ENCODE measurements at regions not wholly inside any gene's neighbourhood (a gene's known extent, or its start where the extent isn't known, plus 50 kb on each side); places are given as distances from the start of the nearest gene placed in this dataset.

GRCh38 chr13:58744686-58745085 lies 1113.1 kb downstream of the PCDH17 start:
- Histone ChIP-seq H4K20me1 (ENCODE audit: insufficient read depth, low read length) (no peaks in the 10 kb centered on the region), H3K9me3 (ENCODE audit: insufficient read depth, low read depth, low read length) (no peaks in the 10 kb centered on the region), H3K4me2 (ENCODE audit: low read length) (no peak overlapping the region), H3K4me3 (ENCODE audit: insufficient read depth, low read depth, low read length) (no peak overlapping the region), H3K36me3 (ENCODE audit: insufficient read depth, low read length) (no peaks in the 10 kb centered on the region), H3K27ac (ENCODE audit: low read depth, low read length) (no peak overlapping the region), H3K9ac (ENCODE audit: low read length) (no peak overlapping the region), H3K4me1 (ENCODE audit: insufficient read depth, low read length) (no peaks in the 10 kb centered on the region), H2AFZ (ENCODE audit: low read depth, low read length) (no peak overlapping the region), H3K27me3 (ENCODE audit: insufficient read depth, low read length) (no peaks in the 10 kb centered on the region), H3K79me2 (ENCODE audit: insufficient read depth, low read length) (no peaks in the 10 kb centered on the region)
- no peaks in the 10 kb centered on the region for H3K36me3 Mint-ChIP-seq (ENCODE audit: low read depth, unreplicated experiment)
- H3K27ac Mint-ChIP-seq (ENCODE audit: unreplicated experiment): no peak overlapping the region
- no peaks in the 10 kb centered on the region for H3K4me1 Mint-ChIP-seq (ENCODE audit: low read depth, unreplicated experiment)
- H3K9me3 Mint-ChIP-seq (ENCODE audit: unreplicated experiment): no peaks in the 10 kb centered on the region
- no peak for DNase-seq (ENCODE audit: low read depth)
- H3K4me3 Mint-ChIP-seq (ENCODE audit: unreplicated experiment): no peak overlapping the region
- TF ChIP-seq EZH2 (IDR thresholded peaks at IDR 0.05; ENCODE audit: insufficient read depth, low read length): no peak
- no peak for TF ChIP-seq CTCF (IDR thresholded peaks at IDR 0.05; ENCODE audit: insufficient read depth, low read depth, low read length)
- FAIRE-seq: no peak
- no peaks in the 10 kb centered on the region for H3K27me3 Mint-ChIP-seq (ENCODE audit: low read depth, unreplicated experiment)

- FAIRE-seq (no peak), DNase-seq (ENCODE audit: low read depth) (peak; percentile 26)
- Histone ChIP-seq H3K4me1 (ENCODE audit: insufficient read depth, low read length) (no peaks in the 10 kb centered on the region), H3K9ac (ENCODE audit: low read length) (no peak overlapping the region), H3K4me3 (ENCODE audit: insufficient read depth, low read depth, low read length) (no peak overlapping the region), H3K36me3 (ENCODE audit: insufficient read depth, low read length) (no peaks in the 10 kb centered on the region), H3K27me3 (ENCODE audit: insufficient read depth, low read length) (no peaks in the 10 kb centered on the region), H4K20me1 (ENCODE audit: insufficient read depth, low read length) (no peaks in the 10 kb centered on the region), H3K9me3 (ENCODE audit: insufficient read depth, low read depth, low read length) (no peaks in the 10 kb centered on the region), H3K79me2 (ENCODE audit: insufficient read depth, low read length) (no peaks in the 10 kb centered on the region), H2AFZ (ENCODE audit: low read depth, low read length) (no peak overlapping the region), H3K27ac (ENCODE audit: low read depth, low read length) (no peak overlapping the region), H3K4me2 (ENCODE audit: low read length) (no peak overlapping the region)
- no peak overlapping the region for H3K27ac Mint-ChIP-seq (ENCODE audit: unreplicated experiment)
- H3K36me3 Mint-ChIP-seq (ENCODE audit: low read depth, unreplicated experiment): no peaks in the 10 kb centered on the region
- H3K4me1 Mint-ChIP-seq (ENCODE audit: low read depth, unreplicated experiment): no peaks in the 10 kb centered on the region
- TF ChIP-seq EZH2 (IDR thresholded peaks at IDR 0.05; ENCODE audit: insufficient read depth, low read length) (no peak), CTCF (IDR thresholded peaks at IDR 0.05; ENCODE audit: insufficient read depth, low read depth, low read length) (no peak)
- no peaks in the 10 kb centered on the region for H3K27me3 Mint-ChIP-seq (ENCODE audit: low read depth, unreplicated experiment)
- no peak overlapping the region for H3K4me3 Mint-ChIP-seq (ENCODE audit: unreplicated experiment)
- no peaks in the 10 kb centered on the region for H3K9me3 Mint-ChIP-seq (ENCODE audit: unreplicated experiment)
Measured at GRCh38 chr13:58767566-58767965, 1136.0 kb downstream of the PCDH17 start.

- Mint-ChIP-seq H3K27me3 (ENCODE audit: low read depth, unreplicated experiment) (no peaks in the 10 kb centered on the region), H3K9me3 (ENCODE audit: unreplicated experiment) (no peaks in the 10 kb centered on the region), H3K27ac (ENCODE audit: unreplicated experiment) (no peak overlapping the region), H3K4me3 (ENCODE audit: unreplicated experiment) (no peak overlapping the region), H3K4me1 (ENCODE audit: low read depth, unreplicated experiment) (no peaks in the 10 kb centered on the region), H3K36me3 (ENCODE audit: low read depth, unreplicated experiment) (no peaks in the 10 kb centered on the region)
- Histone ChIP-seq H4K20me1 (ENCODE audit: insufficient read depth, low read length) (no peaks in the 10 kb centered on the region), H3K27me3 (ENCODE audit: insufficient read depth, low read length) (no peaks in the 10 kb centered on the region), H3K4me1 (ENCODE audit: insufficient read depth, low read length) (no peaks in the 10 kb centered on the region), H3K9ac (ENCODE audit: low read length) (no peak overlapping the region), H3K4me3 (ENCODE audit: insufficient read depth, low read depth, low read length) (no peak overlapping the region), H3K79me2 (ENCODE audit: insufficient read depth, low read length) (no peaks in the 10 kb centered on the region), H3K4me2 (ENCODE audit: low read length) (no peak overlapping the region), H3K9me3 (ENCODE audit: insufficient read depth, low read depth, low read length) (no peaks in the 10 kb centered on the region), H2AFZ (ENCODE audit: low read depth, low read length) (no peak overlapping the region), H3K36me3 (ENCODE audit: insufficient read depth, low read length) (no peaks in the 10 kb centered on the region), H3K27ac (ENCODE audit: low read depth, low read length) (no peak overlapping the region)
- FAIRE-seq (no peak), DNase-seq (ENCODE audit: low read depth) (no peak)
- TF ChIP-seq EZH2 (IDR thresholded peaks at IDR 0.05; ENCODE audit: insufficient read depth, low read length) (no peak), CTCF (IDR thresholded peaks at IDR 0.05; ENCODE audit: insufficient read depth, low read depth, low read length) (no peak)
Measured at GRCh38 chr13:58773280-58773859, 1141.8 kb downstream of the PCDH17 start.
